ENCODE measurements at regions not wholly inside any gene's neighbourhood (a gene's known extent, or its start where the extent isn't known, plus 50 kb on each side); places are given as distances from the start of the nearest gene placed in this dataset.

- TF ChIP-seq CTCF (CRISPR knock-in tag; IDR thresholded peaks at IDR 0.05) (no peak), ZBTB2 (CRISPR knock-in tag; IDR thresholded peaks at IDR 0.05; ENCODE audit: low read depth) (no peak), ZBTB7A (CRISPR knock-in tag; IDR thresholded peaks at IDR 0.05) (no peak), NFE2L2 (IDR thresholded peaks at IDR 0.05; ENCODE audit: low read length) (no peak), ZNF138 (CRISPR knock-in tag; IDR thresholded peaks at IDR 0.05; ENCODE audit: low read depth) (no peak), ZNF274 (CRISPR knock-in tag; IDR thresholded peaks at IDR 0.05) (no peak), POLR2A (IDR thresholded peaks at IDR 0.05; ENCODE audit: insufficient read depth in 1 of 2, low read depth in 2 of 2, low read length in 2 of 2) (no peak), HIVEP1 (CRISPR knock-in tag; IDR thresholded peaks at IDR 0.05) (no peak), ZNF136 (CRISPR knock-in tag; IDR thresholded peaks at IDR 0.05; ENCODE audit: low read depth) (no peak), MBD4 (IDR thresholded peaks at IDR 0.05; ENCODE audit: borderline replicate concordance, low read length) (no peak)
- TF ChIP-seq, protein P1, sequence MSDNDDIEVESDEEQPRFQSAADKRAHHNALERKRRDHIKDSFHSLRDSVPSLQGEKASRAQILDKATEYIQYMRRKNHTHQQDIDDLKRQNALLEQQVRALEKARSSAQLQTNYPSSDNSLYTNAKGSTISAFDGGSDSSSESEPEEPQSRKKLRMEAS (IDR thresholded peaks at IDR 0.05), result no peak
- TF ChIP-seq, protein P2, sequence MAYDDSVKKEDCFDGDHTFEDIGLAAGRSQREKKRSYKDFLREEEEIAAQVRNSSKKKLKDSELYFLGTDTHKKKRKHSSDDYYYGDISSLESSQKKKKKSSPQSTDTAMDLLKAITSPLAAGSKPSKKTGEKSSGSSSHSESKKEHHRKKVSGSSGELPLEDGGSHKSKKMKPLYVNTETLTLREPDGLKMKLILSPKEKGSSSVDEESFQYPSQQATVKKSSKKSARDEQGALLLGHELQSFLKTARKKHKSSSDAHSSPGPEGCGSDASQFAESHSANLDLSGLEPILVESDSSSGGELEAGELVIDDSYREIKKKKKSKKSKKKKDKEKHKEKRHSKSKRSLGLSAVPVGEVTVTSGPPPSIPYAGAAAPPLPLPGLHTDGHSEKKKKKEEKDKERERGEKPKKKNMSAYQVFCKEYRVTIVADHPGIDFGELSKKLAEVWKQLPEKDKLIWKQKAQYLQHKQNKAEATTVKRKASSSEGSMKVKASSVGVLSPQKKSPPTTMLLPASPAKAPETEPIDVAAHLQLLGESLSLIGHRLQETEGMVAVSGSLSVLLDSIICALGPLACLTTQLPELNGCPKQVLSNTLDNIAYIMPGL (CRISPR knock-in tag; IDR thresholded peaks at IDR 0.05; ENCODE audit: borderline replicate concordance in 1 of 2, low read depth in 1 of 2), result no peak
These were observed 71.2 kb downstream of the ING1 start for GRCh38 chr13:110784704-110785103.

Data from HepG2 (cell line).